Thoracic aorta (tissue), 2 donors: ENCODE measurements at regions not wholly inside any gene's neighbourhood (a gene's known extent, or its start where the extent isn't known, plus 50 kb on each side); places are given as distances from the start of the nearest gene placed in this dataset.

Experiments used
- ATAC-seq: fragments of 150-250 bp; one replicate; pipeline ENCODE4 v1.8.0; 2017; ENCODE audit warnings: low read depth; ENCODE audit not compliant: insufficient number of reproducible peaks, low FRiP score
- DNase-seq: peaks from one replicate; pipeline ENCODE4 v3.0.0-alpha.2; 2020; ENCODE audit warnings: low spot score
- H3K27ac ChIP-seq, 2 donors: fragments of 200-600 bp; sonication (generic); 1 replicate in 1 of 2; 2 replicates in 1 of 2; pipeline ENCODE4 v1.5.1; 2016; ENCODE audit warnings: mild to moderate bottlenecking in 2 of 2, moderate library complexity in 2 of 2
- H3K27me3 ChIP-seq: fragments of 200-600 bp; sonication (generic); replicated peaks from 2 replicates; pipeline ENCODE4 v1.6.0; 2016; ENCODE audit warnings: mild to moderate bottlenecking; ENCODE audit not compliant: insufficient read depth
- H3K36me3 ChIP-seq: fragments of 200-600 bp; sonication (generic); one replicate; pipeline ENCODE4 v1.5.1; 2016
- H3K4me1 ChIP-seq, 2 donors: fragments of 200-600 bp; sonication (generic); 1 replicate in 1 of 2; 2 replicates in 1 of 2; pipeline versions ENCODE4 v1.5.1 to v1.6.0; 2016; ENCODE audit warnings: low read depth in 2 of 2, mild to moderate bottlenecking in 1 of 2; ENCODE audit not compliant: control insufficient read depth in 1 of 2
- H3K4me3 ChIP-seq: fragments of 200-600 bp; sonication (generic); 2 replicates; pipeline ENCODE4 v1.5.1; 2016; ENCODE audit warnings: mild to moderate bottlenecking
- H3K9me3 ChIP-seq: fragments of 200-600 bp; sonication (generic); 2 replicates; pipeline ENCODE4 v1.5.1; 2016
- TF ChIP-seq, protein P1 (sequence below): fragments of 200-600 bp; sonication (generic); IDR thresholded peaks from one replicate; pipeline ENCODE4 v1.5.1; 2019; ENCODE audit warnings: antibody characterized with exemption

DNA sequence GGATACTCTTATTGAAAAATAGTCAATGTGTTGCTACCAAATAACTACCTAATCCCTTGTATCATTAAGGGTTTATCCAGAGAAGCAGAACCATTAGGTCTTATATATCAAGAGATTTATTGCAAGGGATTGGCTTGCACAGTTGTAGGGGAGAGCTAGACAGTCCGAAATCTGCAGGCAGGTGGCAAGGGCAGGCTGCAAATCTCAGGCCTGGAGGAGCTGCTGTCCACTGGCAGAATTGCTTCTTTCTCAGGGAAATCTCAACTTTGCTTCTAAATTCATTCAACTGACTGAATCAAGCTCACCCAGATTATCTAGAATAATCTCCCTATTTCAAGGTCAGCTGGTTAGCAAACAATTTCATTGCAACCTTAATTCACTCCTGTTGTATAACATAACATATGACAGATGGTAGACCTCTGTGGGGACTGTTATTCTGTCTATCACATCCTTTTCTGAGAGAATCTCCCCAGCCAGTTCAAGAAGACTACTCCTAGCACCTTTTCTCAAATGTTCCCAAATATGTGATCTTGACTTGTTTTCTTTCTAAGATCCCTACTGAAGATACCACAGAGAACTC, 194.2 kb downstream of the NHLRC3 start:
- Histone ChIP-seq H3K4me3 (no peak overlapping the region), H3K27me3 (no peaks in the 10 kb centered on the region), H3K9me3 (no peaks in the 10 kb centered on the region), H3K4me1 (no peaks in the 10 kb centered on the region), H3K27ac (no peak overlapping the region), H3K36me3 (no peaks in the 10 kb centered on the region)
- TF ChIP-seq, protein P1, sequence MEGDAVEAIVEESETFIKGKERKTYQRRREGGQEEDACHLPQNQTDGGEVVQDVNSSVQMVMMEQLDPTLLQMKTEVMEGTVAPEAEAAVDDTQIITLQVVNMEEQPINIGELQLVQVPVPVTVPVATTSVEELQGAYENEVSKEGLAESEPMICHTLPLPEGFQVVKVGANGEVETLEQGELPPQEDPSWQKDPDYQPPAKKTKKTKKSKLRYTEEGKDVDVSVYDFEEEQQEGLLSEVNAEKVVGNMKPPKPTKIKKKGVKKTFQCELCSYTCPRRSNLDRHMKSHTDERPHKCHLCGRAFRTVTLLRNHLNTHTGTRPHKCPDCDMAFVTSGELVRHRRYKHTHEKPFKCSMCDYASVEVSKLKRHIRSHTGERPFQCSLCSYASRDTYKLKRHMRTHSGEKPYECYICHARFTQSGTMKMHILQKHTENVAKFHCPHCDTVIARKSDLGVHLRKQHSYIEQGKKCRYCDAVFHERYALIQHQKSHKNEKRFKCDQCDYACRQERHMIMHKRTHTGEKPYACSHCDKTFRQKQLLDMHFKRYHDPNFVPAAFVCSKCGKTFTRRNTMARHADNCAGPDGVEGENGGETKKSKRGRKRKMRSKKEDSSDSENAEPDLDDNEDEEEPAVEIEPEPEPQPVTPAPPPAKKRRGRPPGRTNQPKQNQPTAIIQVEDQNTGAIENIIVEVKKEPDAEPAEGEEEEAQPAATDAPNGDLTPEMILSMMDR, result no peak
- DNase-seq, result no peak
- ATAC-seq, result no peak

DNA sequence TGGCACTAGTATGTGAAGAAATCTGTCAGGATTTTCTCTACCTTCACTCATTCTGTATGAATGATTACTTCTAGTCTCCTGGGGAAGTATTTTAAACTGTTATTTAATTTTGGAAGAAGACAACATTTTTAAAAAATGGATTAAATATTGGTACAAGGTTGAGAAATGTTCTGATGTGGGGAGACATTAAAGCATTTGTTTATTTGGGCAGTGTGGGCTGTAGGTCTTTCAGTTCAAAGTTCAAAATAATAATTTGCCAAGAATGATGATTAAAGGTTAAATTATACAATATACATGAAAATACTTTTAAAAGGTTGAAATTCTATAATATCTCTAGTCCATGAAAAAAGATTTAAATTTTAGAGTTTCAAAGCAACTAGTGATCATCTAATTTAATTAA, 194.7 kb downstream of the NHLRC3 start:
- Histone ChIP-seq H3K36me3 (no peaks in the 10 kb centered on the region), H3K27me3 (no peaks in the 10 kb centered on the region), H3K27ac (no peak overlapping the region), H3K9me3 (no peaks in the 10 kb centered on the region), H3K4me1 (no peaks in the 10 kb centered on the region), H3K4me3 (no peak overlapping the region)
- DNase-seq, result no peak
- TF ChIP-seq, protein P1, result no peak
- no peak for ATAC-seq

DNA sequence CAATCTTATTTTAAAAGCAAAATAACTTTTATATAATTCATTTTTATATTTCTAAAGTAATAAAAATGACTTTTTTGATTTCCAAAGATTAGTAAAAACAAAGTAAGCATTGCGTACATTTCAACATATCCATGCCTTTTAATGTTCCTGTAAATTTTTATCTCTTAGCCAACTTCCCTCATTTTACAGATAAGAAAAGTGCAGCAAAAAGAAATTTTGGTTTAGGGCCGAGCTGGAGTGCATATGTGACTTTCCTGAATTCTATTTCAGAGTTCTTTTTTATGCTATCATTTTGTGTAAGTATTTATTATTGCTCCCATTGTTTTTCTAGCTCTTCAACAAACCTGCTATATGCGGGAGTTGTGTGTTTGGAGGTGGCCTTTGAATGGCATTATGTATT, 195.3 kb downstream of the NHLRC3 start:
- Histone ChIP-seq H3K4me3 (no peak overlapping the region), H3K9me3 (no peaks in the 10 kb centered on the region), H3K27me3 (no peaks in the 10 kb centered on the region), H3K4me1 (no peaks in the 10 kb centered on the region), H3K27ac (no peak overlapping the region), H3K36me3 (no peaks in the 10 kb centered on the region)
- TF ChIP-seq, protein P1, result no peak
- no peak for ATAC-seq
- no peak for DNase-seq

DNA sequence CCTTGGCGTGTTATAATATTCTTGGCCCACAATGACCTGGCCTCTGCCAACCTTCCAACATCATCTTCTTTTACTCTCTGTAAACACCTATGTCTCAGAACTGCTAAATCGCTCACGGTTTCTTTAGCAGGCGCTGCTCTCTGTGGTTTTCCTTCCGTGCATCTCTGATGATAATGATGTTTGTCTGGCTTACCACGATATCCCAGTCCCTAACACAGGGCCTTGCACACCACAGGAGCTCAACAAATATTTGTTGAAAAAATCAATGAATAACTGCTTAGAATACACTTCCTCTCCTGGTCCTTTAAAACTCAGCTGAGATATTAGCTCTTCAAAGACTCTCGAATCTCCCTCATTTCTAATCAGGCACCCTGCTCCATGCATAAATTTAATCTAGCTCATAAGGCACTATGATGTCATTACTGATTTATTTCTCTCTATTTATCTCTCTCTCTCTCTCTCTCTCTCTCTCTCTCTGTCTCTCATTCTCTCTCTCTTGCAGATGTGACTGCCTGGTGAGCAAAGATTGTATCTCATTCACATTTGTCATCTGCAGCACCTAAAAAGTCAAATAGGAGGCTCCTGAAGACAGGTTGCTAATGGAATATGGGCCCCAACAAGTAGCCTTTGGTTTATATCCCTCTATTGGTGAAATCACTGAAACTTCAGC, 206.4 kb downstream of the NHLRC3 start:
- Histone ChIP-seq H3K36me3 (no peaks in the 10 kb centered on the region), H3K9me3 (no peaks in the 10 kb centered on the region), H3K27me3 (no peaks in the 10 kb centered on the region), H3K4me3 (no peak overlapping the region), H3K27ac (no peak overlapping the region), H3K4me1 (no peaks in the 10 kb centered on the region)
- ATAC-seq, result no peak
- TF ChIP-seq, protein P1, result no peak
- DNase-seq, result no peak

DNA sequence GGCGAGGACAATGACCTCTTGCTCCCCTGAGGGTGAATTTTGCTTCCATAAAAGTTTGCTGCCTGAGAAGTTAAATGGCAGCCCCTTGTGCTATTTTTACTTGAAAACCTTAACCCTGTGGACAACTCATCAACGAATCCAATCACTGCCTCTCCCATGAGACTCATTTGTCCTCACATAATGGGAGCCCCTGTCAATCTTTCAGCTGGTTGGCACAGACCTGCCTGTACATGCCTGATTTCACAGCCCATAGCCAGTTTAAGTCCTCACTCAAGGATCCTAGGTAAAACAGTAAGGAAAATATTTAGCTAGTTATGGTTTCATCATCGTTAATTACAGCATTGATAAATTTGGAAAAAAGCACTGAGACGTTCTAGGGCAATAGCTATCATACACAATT, 207.4 kb downstream of the NHLRC3 start:
- no peaks in the 10 kb centered on the region for H3K9me3 ChIP-seq
- H3K4me3 ChIP-seq, result no peak overlapping the region
- H3K36me3 ChIP-seq, result no peaks in the 10 kb centered on the region
- H3K27ac ChIP-seq, result no peak overlapping the region
- no peaks in the 10 kb centered on the region for H3K27me3 ChIP-seq
- H3K4me1 ChIP-seq, result no peaks in the 10 kb centered on the region
- no peak for ATAC-seq
- TF ChIP-seq, protein P1, result no peak
- no peak for DNase-seq
